GM21360 (cell line): ENCODE measurements at regions not wholly inside any gene's neighbourhood (a gene's known extent, or its start where the extent isn't known, plus 50 kb on each side); places are given as distances from the start of the nearest gene placed in this dataset.
A peak's percentile ranks its signal among the peaks of the same experiment; 100 is the strongest.
"Not testable (repeated sequence)": the region's sequence is repeated elsewhere in the genome, so short reads cannot be mapped to it uniquely, and the experiment has no call there.

Experiments
- ATAC-seq: cut with Tn5 transposase; IDR thresholded peaks from one replicate; pipeline ENCODE4 v1.9.1; 2021; ENCODE audit warnings: mild to moderate bottlenecking, moderate library complexity; ENCODE audit not compliant: unreplicated experiment

DNA sequence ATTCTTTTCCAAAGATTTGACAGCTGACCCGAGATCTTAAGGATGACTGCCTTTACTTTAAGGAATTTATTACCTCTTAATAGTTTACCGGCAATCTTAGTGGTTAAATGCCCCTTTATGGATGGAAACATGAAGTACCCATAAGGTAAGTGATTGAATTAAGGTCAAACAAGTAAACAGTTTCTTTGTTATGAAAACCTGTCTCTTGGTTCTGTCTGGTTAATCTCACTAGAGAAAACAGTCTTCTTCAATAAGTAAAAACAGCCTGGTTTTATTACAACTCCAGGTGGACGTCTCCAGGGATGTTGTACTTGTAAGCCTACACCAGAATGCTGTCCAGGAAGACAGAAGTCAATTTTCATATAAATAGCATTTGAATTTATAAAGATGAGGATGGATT, 161.8 kb upstream of the MTPN start:
- ATAC-seq: no peak

- ATAC-seq: no peak
Observed at GRCh38 chr7:136136906-136137454, 159.8 kb upstream of the MTPN start.

DNA sequence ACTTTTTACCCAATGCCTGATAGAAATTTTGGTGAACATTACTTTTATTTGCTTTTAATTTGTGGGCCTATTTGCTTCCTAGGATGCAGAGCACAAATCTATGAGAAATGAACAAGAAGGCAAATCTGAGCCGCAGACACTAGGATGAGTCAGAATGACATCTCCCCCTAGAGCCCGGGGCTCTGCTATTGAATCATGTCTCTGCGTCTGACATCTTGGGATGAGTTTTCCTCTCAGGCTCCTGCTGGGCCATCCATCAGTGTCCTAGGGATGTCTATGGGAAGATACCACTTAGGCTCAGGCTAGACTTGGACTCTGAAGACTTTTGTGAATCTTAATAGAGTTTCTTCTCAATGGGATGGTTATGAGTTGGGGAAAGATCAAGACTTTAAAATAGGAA, 157.3 kb upstream of the MTPN start:
- ATAC-seq: no peak

DNA sequence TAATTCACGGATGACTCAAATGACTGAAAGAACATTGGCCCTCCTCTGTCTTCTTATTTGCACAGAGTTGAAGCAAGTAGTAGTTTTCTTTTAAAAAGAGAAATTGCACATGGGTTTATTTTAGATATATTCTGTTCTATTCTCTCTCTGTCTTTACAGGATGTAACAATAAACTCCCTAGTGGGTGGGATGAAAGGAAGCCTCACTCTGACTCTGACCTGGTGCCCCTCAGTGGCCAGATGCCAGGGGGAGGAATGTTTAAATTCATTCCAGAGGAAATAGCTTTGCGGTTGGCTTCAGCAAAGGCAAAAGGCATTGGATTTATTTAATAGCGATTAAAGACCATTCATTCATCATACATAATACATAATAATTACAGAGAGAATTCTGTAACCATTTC, 156.4 kb upstream of the MTPN start:
- no peak for ATAC-seq

DNA sequence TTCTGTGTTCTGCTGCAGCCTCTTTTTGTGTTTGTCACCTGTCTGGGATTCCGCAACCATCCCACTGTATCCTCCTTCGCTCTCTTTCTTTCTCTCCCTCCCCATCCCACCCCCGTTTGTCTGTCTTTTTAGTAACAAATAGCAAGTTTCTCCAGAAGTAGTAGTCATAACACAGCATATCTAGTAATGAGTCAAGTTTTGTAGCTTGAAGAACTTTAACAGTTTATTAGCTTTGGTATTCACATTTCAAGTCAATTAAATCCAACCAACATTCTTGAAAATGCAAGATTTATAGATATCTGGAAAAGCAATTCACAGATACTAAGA, 154.1 kb upstream of the MTPN start:
- no peak for ATAC-seq

GRCh38 chr7:136130511-136131303, 153.5 kb upstream of the MTPN start:
- no peak for ATAC-seq

DNA sequence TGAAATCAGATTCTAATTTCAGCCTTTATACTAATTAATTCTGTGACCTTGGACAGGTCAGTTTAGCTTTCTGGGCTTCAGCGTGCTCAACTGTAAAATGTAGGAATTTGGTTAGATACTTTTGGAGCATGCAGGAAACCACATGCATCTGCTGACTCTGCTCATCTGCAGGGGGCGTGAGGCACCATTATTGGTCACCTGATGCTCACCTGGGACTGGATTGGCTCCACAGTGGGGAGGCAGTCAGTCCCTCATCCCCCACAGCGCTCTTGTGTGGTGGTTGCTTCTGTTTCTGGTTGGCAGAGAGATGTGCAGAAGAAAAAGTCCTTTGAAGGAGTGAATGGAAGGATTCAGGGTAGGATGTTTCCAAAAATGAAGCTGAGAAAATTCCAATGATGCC, 150.9 kb upstream of the MTPN start:
- no peak for ATAC-seq

GRCh38 chr7:136123352-136123751, 146.2 kb upstream of the MTPN start:
- ATAC-seq: no peak

DNA sequence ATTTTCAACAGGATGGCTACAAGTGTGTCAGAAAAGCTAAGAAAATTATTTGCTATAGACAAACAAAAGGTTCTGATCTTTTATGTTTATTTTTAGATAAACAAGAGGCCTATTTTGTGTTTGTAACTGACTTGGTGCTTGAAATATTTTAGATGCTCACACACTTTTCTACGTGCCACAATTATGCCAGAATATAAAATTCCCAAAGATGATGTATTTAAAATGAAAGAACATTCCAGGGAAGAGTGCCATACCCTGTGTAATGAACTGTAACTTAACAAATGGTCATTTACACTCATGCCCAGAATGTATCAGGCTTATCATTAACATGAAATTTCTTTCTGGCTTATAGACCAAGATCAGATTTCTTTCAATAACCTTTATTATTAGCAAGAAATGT, 144.9 kb upstream of the MTPN start:
- ATAC-seq: no peak

DNA sequence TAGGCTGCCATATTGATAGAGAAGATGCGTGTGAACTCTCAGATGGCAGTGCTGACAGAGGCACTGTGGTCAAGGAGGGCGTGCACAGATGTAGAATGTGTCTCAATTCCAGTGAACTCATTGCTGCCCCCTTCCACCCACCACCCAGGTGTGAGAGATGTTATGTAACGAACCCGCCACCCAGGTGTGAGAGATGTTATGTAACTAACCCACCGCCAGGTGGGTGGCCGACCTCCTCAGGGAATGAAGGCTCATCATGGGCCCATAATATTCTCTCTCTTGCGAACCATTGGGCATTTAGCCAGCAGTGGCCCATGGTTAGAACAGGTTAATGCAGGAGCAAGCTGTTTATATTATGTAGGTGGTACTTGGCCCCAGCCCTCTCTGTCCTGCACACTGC, 140.4 kb upstream of the MTPN start:
- ATAC-seq: no peak

DNA sequence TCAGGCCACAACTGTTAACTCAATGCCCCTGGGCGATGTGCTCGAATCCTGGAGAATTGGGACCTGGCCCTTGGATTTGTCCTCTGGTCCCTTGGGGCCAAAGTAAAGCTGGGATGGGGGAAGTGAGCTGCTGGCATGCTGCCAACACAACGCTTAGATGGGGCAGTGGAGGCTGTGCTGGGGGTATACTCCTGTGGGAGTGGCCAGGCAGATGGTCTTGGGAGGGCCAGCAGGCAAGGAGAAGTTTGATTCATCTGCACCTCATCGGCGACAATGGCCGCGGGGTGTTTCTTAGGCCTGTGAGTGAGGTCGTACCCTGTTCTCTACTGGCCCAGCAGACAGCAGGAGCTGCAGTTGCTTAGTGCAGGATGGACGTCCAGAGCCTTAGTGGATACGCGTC, 139.0 kb upstream of the MTPN start:
- ATAC-seq: no peak

DNA sequence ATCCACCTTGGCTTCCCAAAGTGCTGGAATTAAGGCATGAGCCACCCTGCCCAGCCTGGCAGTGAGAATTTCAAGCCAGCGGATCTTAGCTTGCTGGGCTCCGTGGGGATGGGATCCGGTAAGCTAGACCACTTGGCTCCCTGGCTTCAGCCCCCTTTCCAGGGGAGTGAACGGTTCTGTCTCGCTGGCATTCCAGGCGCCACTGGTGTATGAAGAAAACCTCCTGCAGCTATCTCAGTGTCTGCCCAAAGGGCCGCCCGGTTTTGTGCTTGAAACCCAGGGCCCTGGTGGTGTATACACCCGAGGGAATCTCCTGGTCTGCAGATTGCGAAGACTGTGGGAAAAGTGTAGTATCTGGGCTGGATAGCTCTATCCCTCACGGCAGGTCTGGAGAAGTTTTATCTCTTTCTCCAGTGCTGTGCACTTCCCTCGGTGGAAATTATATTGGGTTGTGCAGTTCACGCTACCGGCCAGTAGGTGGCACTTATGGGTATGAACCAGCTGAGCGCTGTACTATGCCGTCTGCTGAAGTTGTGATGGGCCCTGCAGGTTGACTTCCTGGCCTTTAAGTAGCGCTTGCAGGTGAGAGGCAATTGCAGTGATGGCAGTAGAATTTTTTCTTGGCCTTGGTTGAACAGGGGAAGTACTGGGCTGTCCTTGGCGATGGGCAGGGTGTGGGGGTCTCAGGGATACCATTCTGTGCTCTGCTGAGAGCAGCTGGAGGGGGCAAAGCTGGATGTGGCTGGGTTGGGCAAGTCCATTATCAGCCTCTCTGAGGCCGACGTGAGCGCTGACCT, 138.0 kb upstream of the MTPN start:
- ATAC-seq: peak; percentile 100

- not testable (repeated sequence) for ATAC-seq
Observed at GRCh38 chr7:136114467-136114866, 137.3 kb upstream of the MTPN start.

DNA sequence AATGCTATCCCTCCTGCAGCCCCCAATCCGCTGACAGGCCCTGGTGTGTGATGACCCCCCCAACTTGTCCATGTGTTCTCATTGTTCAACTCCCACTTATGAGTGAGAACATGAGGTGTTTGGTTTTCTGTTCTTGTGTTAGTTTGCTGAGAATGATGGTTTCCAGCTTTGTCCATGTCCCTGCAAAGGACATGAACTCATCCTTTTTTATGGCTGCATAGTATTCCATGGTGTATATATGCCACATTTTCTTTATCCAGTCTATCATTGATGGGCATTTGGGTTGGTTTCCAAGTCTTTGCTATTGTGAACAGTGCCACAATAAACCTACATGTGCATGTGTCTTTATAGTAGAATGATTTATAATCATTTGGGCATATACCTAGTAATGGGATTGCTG, 131.9 kb upstream of the MTPN start:
- ATAC-seq: not testable (repeated sequence)

DNA sequence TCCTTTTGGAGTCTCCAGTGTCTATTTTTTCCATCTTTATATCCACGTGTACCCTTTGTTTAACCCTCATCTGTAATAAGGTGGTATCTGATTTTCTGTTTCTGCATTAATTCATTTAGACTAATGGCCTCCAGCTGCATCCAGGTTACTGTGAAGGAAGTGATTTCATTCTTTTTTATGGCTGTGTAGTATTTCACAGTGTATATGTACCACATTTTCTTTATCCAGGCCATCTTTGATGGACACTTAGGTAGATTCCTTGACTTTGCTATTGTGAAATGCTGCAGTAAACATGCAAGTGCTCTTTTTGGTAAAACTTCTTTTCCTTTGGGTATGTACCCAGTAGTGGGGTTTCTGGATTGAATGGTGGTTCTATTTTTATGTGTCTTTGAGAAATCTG, 128.0 kb upstream of the MTPN start:
- ATAC-seq: no peak

GRCh38 chr7:136104269-136104603, 127.1 kb upstream of the MTPN start:
- ATAC-seq: no peak

GRCh38 chr7:136103545-136104268, 126.5 kb upstream of the MTPN start:
- no peak for ATAC-seq

- no peak for ATAC-seq
Observed at GRCh38 chr7:136102881-136103280, 125.7 kb upstream of the MTPN start.

GRCh38 chr7:136092714-136093113, 115.6 kb upstream of the MTPN start:
- not testable (repeated sequence) for ATAC-seq

DNA sequence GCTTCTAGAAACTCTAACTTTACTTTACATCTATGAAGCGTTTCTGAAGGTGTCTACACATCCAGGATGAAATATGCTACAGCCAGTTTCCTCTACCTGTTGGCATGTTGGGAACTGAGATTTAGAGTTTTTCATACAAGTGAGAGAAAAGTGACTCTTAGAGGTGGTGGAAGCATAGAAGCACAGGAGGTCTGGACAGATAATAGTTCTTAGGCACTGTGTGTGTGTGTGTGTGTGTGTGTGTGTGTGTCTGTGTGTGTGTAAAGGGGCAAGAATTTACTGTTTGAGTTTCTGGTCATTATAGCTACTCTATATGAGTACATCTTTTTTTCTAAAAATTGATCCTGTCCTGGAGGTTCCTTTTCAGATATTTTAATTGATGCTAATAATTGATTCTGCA, 110.7 kb upstream of the MTPN start:
- no peak for ATAC-seq

DNA sequence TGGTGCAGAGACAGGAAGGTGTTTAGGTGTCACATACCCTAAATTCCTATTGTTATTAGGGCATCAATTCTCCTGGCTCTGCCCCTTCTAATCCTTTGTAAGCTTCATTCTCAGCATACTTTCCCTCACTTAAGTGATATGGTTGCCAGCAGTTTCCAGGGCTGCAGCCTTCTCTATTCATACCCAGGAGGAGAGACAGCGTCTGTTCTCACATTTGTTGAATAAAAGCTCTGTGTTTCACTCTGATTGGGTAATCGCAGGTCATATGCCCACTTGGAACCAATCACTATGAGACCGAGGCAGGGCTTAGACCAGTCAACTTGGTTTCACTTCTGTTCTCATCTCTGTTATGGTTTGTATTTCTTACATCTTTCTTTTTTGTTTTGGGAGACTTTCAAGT, 109.6 kb upstream of the MTPN start:
- peak; percentile 99 for ATAC-seq

GRCh38 chr7:136079934-136080333, 102.8 kb upstream of the MTPN start:
- ATAC-seq: no peak
